Endodermal cell (in vitro differentiated cells): ENCODE measurements at regions not wholly inside any gene's neighbourhood (a gene's known extent, or its start where the extent isn't known, plus 50 kb on each side); places are given as distances from the start of the nearest gene placed in this dataset.
A peak's percentile ranks its signal among the peaks of the same experiment; 100 is the strongest.

Experiments used
- DNase-seq: peaks from one replicate; pipeline ENCODE4 v3.0.0-alpha.2; 2017
- H3K27ac ChIP-seq: 2 replicates; pipeline ENCODE4 v1.5.1; 2013; ENCODE audit warnings: mild to moderate bottlenecking, low read depth, low read length, moderate library complexity
- H3K27me3 ChIP-seq: 2 replicates; pipeline ENCODE4 v1.6.1; 2013; ENCODE audit warnings: mild to moderate bottlenecking, low read length, moderate library complexity; ENCODE audit not compliant: insufficient read depth, control insufficient read depth, poor library complexity, severe bottlenecking
- H3K36me3 ChIP-seq: 2 replicates; pipeline ENCODE4 v1.7.0; 2013; ENCODE audit warnings: mild to moderate bottlenecking, low read length, moderate library complexity; ENCODE audit not compliant: control insufficient read depth, insufficient read depth
- H3K4me1 ChIP-seq: one replicate; pipeline ENCODE4 v1.7.0; 2013; ENCODE audit warnings: low read length; ENCODE audit not compliant: control insufficient read depth, insufficient read depth
- H3K4me3 ChIP-seq: 2 replicates; pipeline ENCODE4 v1.5.1; 2013; ENCODE audit warnings: mild to moderate bottlenecking, low read length, moderate library complexity
- H3K9ac ChIP-seq: 2 replicates; pipeline ENCODE4 v1.6.1; 2013; ENCODE audit warnings: mild to moderate bottlenecking, low read length, moderate library complexity; ENCODE audit not compliant: poor library complexity, severe bottlenecking; ENCODE audit errors: extremely low read depth
- H3K9me3 ChIP-seq: 2 replicates; pipeline ENCODE4 v1.6.1; 2013; ENCODE audit warnings: mild to moderate bottlenecking, low read length, moderate library complexity; ENCODE audit not compliant: control insufficient read depth
- H3K27ac Mint-ChIP-seq: 2 replicates; pipeline ENCODE4 v1.8.0; 2020; ENCODE audit warnings: mixed read lengths
- H3K27me3 Mint-ChIP-seq: 2 replicates; pipeline ENCODE4 v1.8.0; 2021; ENCODE audit warnings: mild to moderate bottlenecking, mixed read lengths; ENCODE audit not compliant: insufficient read depth
- H3K36me3 Mint-ChIP-seq: 2 replicates; pipeline ENCODE4 v1.8.0; 2020; ENCODE audit warnings: low read depth, mixed read lengths
- H3K4me1 Mint-ChIP-seq: 2 replicates; pipeline ENCODE4 v1.8.0; 2020; ENCODE audit warnings: mixed read lengths
- H3K4me3 Mint-ChIP-seq: 2 replicates; pipeline ENCODE4 v1.8.0; 2020; ENCODE audit warnings: mild to moderate bottlenecking, moderate library complexity, mixed read lengths
- H3K9me3 Mint-ChIP-seq: 2 replicates; pipeline ENCODE4 v1.8.0; 2020; ENCODE audit warnings: mild to moderate bottlenecking, mixed read lengths
- CTCF ChIP-seq: fragments of 200-600 bp; sonication (generic); conservative IDR thresholded peaks from 2 replicates; pipeline ENCODE4 v1.5.0; 2021; ENCODE audit warnings: antibody characterized with exemption, mild to moderate bottlenecking
- WGBS, 2 experiments: methylation state at CpG; one replicate each; pipeline versions ENCODE4 v1.1.5 to v1.1.7; 2013; ENCODE audit warnings: missing lambda C conversion rate in 2 of 2, mixed read lengths in 1 of 2; ENCODE audit not compliant: insufficient coverage in 1 of 2, insufficient read length in 1 of 2; 5-methylcytosine and 5-hydroxymethylcytosine counted together

GRCh38 chr15:29920515-29920914 is 98.2 kb upstream of the TJP1 start:
- Histone ChIP-seq H3K9ac (no peak overlapping the region), H3K27ac (no peak overlapping the region), H3K9me3 (no peaks in the 10 kb centered on the region), H3K27me3 (no peaks in the 10 kb centered on the region), H3K4me1 (peaks cover 23% of the 10 kb centered on the region), H3K4me3 (no peak overlapping the region), H3K36me3 (no peaks in the 10 kb centered on the region)
- peak; percentile 73 for DNase-seq
- no peak overlapping the region for H3K4me3 Mint-ChIP-seq
- H3K27ac Mint-ChIP-seq = peak overlapping the region; percentile 93
- no peaks in the 10 kb centered on the region for H3K27me3 Mint-ChIP-seq
- TF ChIP-seq CTCF = no peak
- H3K36me3 Mint-ChIP-seq = no peaks in the 10 kb centered on the region
- peaks cover 37% of the 10 kb centered on the region for H3K4me1 Mint-ChIP-seq
- no peaks in the 10 kb centered on the region for H3K9me3 Mint-ChIP-seq
- WGBS, 2 experiments = 72 to 74% methylated on average over 7 to 12 of the region's 12 CpGs

GRCh38 chr15:29919380-29919881 is 97.2 kb upstream of the TJP1 start:
- Mint-ChIP-seq H3K9me3 (no peaks in the 10 kb centered on the region), H3K36me3 (no peaks in the 10 kb centered on the region), H3K27me3 (no peaks in the 10 kb centered on the region), H3K27ac (no peak overlapping the region), H3K4me3 (no peak overlapping the region), H3K4me1 (peaks cover 34% of the 10 kb centered on the region)
- Histone ChIP-seq H3K4me1 (peaks cover 16% of the 10 kb centered on the region), H3K36me3 (no peaks in the 10 kb centered on the region), H3K27me3 (no peaks in the 10 kb centered on the region), H3K4me3 (no peak overlapping the region), H3K9me3 (no peaks in the 10 kb centered on the region), H3K27ac (no peak overlapping the region), H3K9ac (no peak overlapping the region)
- 91 to 95% methylated on average over 2 of the region's 2 CpGs for WGBS, 2 experiments
- TF ChIP-seq CTCF = no peak
- DNase-seq = no peak

GRCh38 chr15:29917600-29918597 is 95.6 kb upstream of the TJP1 start:
- Mint-ChIP-seq H3K9me3 (no peaks in the 10 kb centered on the region), H3K4me3 (no peak overlapping the region), H3K27ac (no peak overlapping the region), H3K4me1 (peaks cover 41% of the 10 kb centered on the region), H3K36me3 (no peaks in the 10 kb centered on the region), H3K27me3 (no peaks in the 10 kb centered on the region)
- no peaks in the 10 kb centered on the region for H3K9me3 ChIP-seq
- no peak for TF ChIP-seq CTCF
- H3K27me3 ChIP-seq = no peaks in the 10 kb centered on the region
- H3K4me3 ChIP-seq = no peak overlapping the region
- no peak overlapping the region for H3K9ac ChIP-seq
- no peak overlapping the region for H3K27ac ChIP-seq
- WGBS, 2 experiments = 91 to 95% methylated on average over 6 to 11 of the region's 11 CpGs
- DNase-seq = no peak
- no peaks in the 10 kb centered on the region for H3K36me3 ChIP-seq
- peaks cover 11% of the 10 kb centered on the region for H3K4me1 ChIP-seq
